A549 (cell line): ENCODE measurements at regions not wholly inside any gene's neighbourhood (a gene's known extent, or its start where the extent isn't known, plus 50 kb on each side); places are given as distances from the start of the nearest gene placed in this dataset.

Experiments used
- ATAC-seq, 2 experiments: fragments of 200-7000 bp in 1 of 2; fragments of >200 bp in 1 of 2; cut with Nextera tagmentation in 1 of 2; cut with Tn5 transposase in 1 of 2; 3 replicates each; pipeline versions ENCODE4 v1.8.0 to v1.9.1; 2018 to 2020; ENCODE audit warnings: mild to moderate bottlenecking in 1 of 2, moderate library complexity in 1 of 2
- CTCF ChIA-PET: fragments of 300-600 bp; sonication (Branson Sonifier 250); formaldehyde crosslinking; extraction: SDS; loops from one replicate; lab custom pipeline; 2021; ENCODE audit warnings: antibody characterized with exemption, inconsistent platforms; lab: Yijun Ruan, JAX
- POLR2A ChIA-PET: fragments of 350-600 bp; formaldehyde crosslinking; extraction: SDS; loops from one replicate; lab custom pipeline; 2021; ENCODE audit warnings: antibody characterized with exemption, inconsistent platforms; lab: Yijun Ruan, JAX
- DNase-seq, 2 experiments: peaks; one replicate each; pipeline versions ENCODE4 v3.0.0 to v3.0.0-alpha.2; 2011 to 2016; ENCODE audit warnings: low read depth in 1 of 2, low spot score in 1 of 2
- FAIRE-seq: peaks from 2 replicates; lab custom pipeline; 2011; peaks lifted over from hg19 to GRCh38; lab: Jason Lieb, UNC
- H3K27ac ChIP-seq, 2 experiments: fragments of >200 bp; sonication (Bioruptor Twin); formaldehyde crosslinking; 3 replicates each; pipeline ENCODE4 v1.5.1; 2016 to 2017
- H3K4me1 ChIP-seq: fragments of >200 bp; sonication (Bioruptor Twin); formaldehyde crosslinking; 3 replicates; pipeline ENCODE4 v1.6.1; 2016
- H3K4me2 ChIP-seq: fragments of >200 bp; sonication (Bioruptor Twin); formaldehyde crosslinking; 3 replicates; pipeline ENCODE4 v1.6.1; 2016
- H3K4me3 ChIP-seq: fragments of >200 bp; sonication (Bioruptor Twin); formaldehyde crosslinking; 3 replicates; pipeline ENCODE4 v1.5.1; 2016
- H3K9me3 ChIP-seq: fragments of >200 bp; sonication (Bioruptor Twin); formaldehyde crosslinking; 3 replicates; pipeline ENCODE4 v1.6.1; 2016
- BCL3 ChIP-seq: fragments of >200 bp; sonication (Bioruptor Twin); formaldehyde crosslinking; IDR thresholded peaks from 3 replicates; pipeline ENCODE4 v1.6.1; 2016
- BHLHE40 ChIP-seq: IDR thresholded peaks from 2 replicates; pipeline ENCODE4 v1.6.1; 2012; ENCODE audit warnings: low read depth, low read length, inconsistent platforms
- CBX2 ChIP-seq: fragments of 200-600 bp; sonication (generic); IDR thresholded peaks from 2 replicates; pipeline ENCODE4 v1.6.1; 2016; ENCODE audit warnings: low read depth, mild to moderate bottlenecking, borderline replicate concordance
- CEBPB ChIP-seq, 2 experiments: fragments of >200 bp in 1 of 2; sonication (Bioruptor Twin) in 1 of 2; formaldehyde crosslinking in 1 of 2; IDR thresholded peaks; 2 replicates each; pipeline ENCODE4 v1.6.1; 2012 to 2016
- CHD2 ChIP-seq: fragments of 150-350 bp; IDR thresholded peaks from 2 replicates; pipeline ENCODE4 v1.6.1; 2014; ENCODE audit warnings: low read length; ENCODE audit not compliant: partially characterized antibody
- CHD4 ChIP-seq: fragments of 200-600 bp; sonication (generic); IDR thresholded peaks from 2 replicates; pipeline ENCODE4 v1.6.1; 2016; ENCODE audit warnings: antibody characterized with exemption, mild to moderate bottlenecking, borderline replicate concordance
- E2F6 ChIP-seq: IDR thresholded peaks from 2 replicates; pipeline ENCODE4 v1.6.1; 2012; ENCODE audit warnings: low read depth, borderline replicate concordance
- EHF ChIP-seq: fragments of 250-450 bp; sonication (Bioruptor Pico); IDR thresholded peaks from 2 replicates; pipeline ENCODE4 v1.5.0; 2020; ENCODE audit warnings: mild to moderate bottlenecking
- EP300 ChIP-seq, 2 experiments: fragments of >200 bp; sonication (Bioruptor Twin); formaldehyde crosslinking; IDR thresholded peaks; 2 replicates in 1 of 2; 3 replicates in 1 of 2; pipeline ENCODE4 v1.6.1; 2016 to 2017
- ESRRA ChIP-seq: fragments of 150-350 bp; IDR thresholded peaks from 2 replicates; pipeline ENCODE4 v1.6.1; 2014; ENCODE audit warnings: mild to moderate bottlenecking, low read length, borderline replicate concordance
- FOSB ChIP-seq: fragments of 250-450 bp; sonication (Bioruptor Pico); IDR thresholded peaks from 2 replicates; pipeline ENCODE4 v1.5.0; 2020; ENCODE audit warnings: mild to moderate bottlenecking, moderate library complexity
- FOXS1 ChIP-seq: fragments of 250-450 bp; sonication (Bioruptor Pico); IDR thresholded peaks from 2 replicates; pipeline ENCODE4 v1.5.0; 2020; ENCODE audit warnings: mild to moderate bottlenecking, moderate library complexity
- HDAC2 ChIP-seq: fragments of 200-600 bp; sonication (generic); IDR thresholded peaks from 2 replicates; pipeline ENCODE4 v1.6.1; 2016
- HMGXB4 ChIP-seq: fragments of 250-450 bp; sonication (Bioruptor Pico); IDR thresholded peaks from 2 replicates; pipeline ENCODE4 v1.5.0; 2021; ENCODE audit warnings: mild to moderate bottlenecking, moderate library complexity, borderline replicate concordance
- HOXA7 ChIP-seq: fragments of 250-450 bp; sonication (Bioruptor Pico); IDR thresholded peaks from 2 replicates; pipeline ENCODE4 v1.5.0; 2020; ENCODE audit warnings: mild to moderate bottlenecking, moderate library complexity
- HOXB5 ChIP-seq: fragments of 250-450 bp; sonication (Bioruptor Pico); IDR thresholded peaks from 2 replicates; pipeline ENCODE4 v1.5.0; 2020; ENCODE audit warnings: mild to moderate bottlenecking, moderate library complexity
- JUN ChIP-seq, 2 experiments: fragments of >200 bp; sonication (Bioruptor Twin); formaldehyde crosslinking; IDR thresholded peaks; 2 replicates in 1 of 2; 3 replicates in 1 of 2; pipeline ENCODE4 v1.6.1; 2016 to 2017
- JUNB ChIP-seq: fragments of >200 bp; sonication (Bioruptor Twin); formaldehyde crosslinking; IDR thresholded peaks from 2 replicates; pipeline ENCODE4 v1.6.1; 2016
- KDM5A ChIP-seq: fragments of 200-600 bp; sonication (generic); IDR thresholded peaks from 2 replicates; pipeline ENCODE4 v1.6.1; 2016; ENCODE audit warnings: antibody characterized with exemption, mild to moderate bottlenecking
- MAX ChIP-seq: IDR thresholded peaks from 2 replicates; pipeline ENCODE4 v1.6.1; 2012
- MAZ ChIP-seq: fragments of 150-350 bp; IDR thresholded peaks from 2 replicates; pipeline ENCODE4 v1.6.1; 2014; ENCODE audit warnings: antibody characterized with exemption, low read depth, low read length, borderline replicate concordance
- NR3C1 ChIP-seq: fragments of >200 bp; sonication (Bioruptor Twin); formaldehyde crosslinking; IDR thresholded peaks from 3 replicates; pipeline ENCODE4 v1.6.1; 2017
- PHF8 ChIP-seq: fragments of 200-600 bp; sonication (generic); IDR thresholded peaks from 2 replicates; pipeline ENCODE4 v1.6.1; 2016; ENCODE audit warnings: low read depth, mild to moderate bottlenecking, antibody characterized with exemption, moderate library complexity, borderline replicate concordance
- RNF2 ChIP-seq: fragments of 200-600 bp; sonication (generic); IDR thresholded peaks from 2 replicates; pipeline ENCODE4 v1.6.1; 2016; ENCODE audit warnings: low read depth, mild to moderate bottlenecking, antibody characterized with exemption, moderate library complexity, borderline replicate concordance
- SREBF2 ChIP-seq: fragments of 450-650 bp; IDR thresholded peaks from 2 replicates; pipeline ENCODE4 v1.6.1; 2014; ENCODE audit warnings: mild to moderate bottlenecking, moderate library complexity
- TFCP2L1 ChIP-seq: fragments of 250-450 bp; sonication (Bioruptor Pico); IDR thresholded peaks from 2 replicates; pipeline ENCODE4 v1.5.0; 2021; ENCODE audit warnings: mild to moderate bottlenecking
- TP53 ChIP-seq: fragments of 250-450 bp; sonication (Bioruptor Pico); IDR thresholded peaks from 2 replicates; pipeline ENCODE4 v1.5.0; 2021; ENCODE audit warnings: mild to moderate bottlenecking, moderate library complexity
- ZC3H11A ChIP-seq: fragments of 450-650 bp; IDR thresholded peaks from 2 replicates; pipeline ENCODE4 v1.6.1; 2014; ENCODE audit warnings: antibody characterized with exemption, mild to moderate bottlenecking
- ZFP36 ChIP-seq: fragments of 450-650 bp; IDR thresholded peaks from 2 replicates; pipeline ENCODE4 v1.6.1; 2014; ENCODE audit warnings: borderline replicate concordance; ENCODE audit not compliant: partially characterized antibody
- WGBS: methylation state at CpG from one replicate; pipeline ENCODE4 v1.1.6; 2017; ENCODE audit errors: missing lambda C conversion rate; 5-methylcytosine and 5-hydroxymethylcytosine counted together

GRCh38 chr3:27644941-27645340, 77.2 kb downstream of the EOMES start:
- peaks cover 40% of the 10 kb centered on the region for H3K4me1 ChIP-seq
- no peak overlapping the region for H3K4me3 ChIP-seq
- WGBS, result 92% methylated on average over 4 of the region's 4 CpGs
- POLR2A ChIA-PET, result no interaction called here
- no peak overlapping the region for H3K4me2 ChIP-seq
- no peak for ATAC-seq
- no peak for TF ChIP-seq E2F6
- no peak for TF ChIP-seq ZFP36
- TF ChIP-seq FOSB (CRISPR knock-in tag), result no peak
- TF ChIP-seq HOXB5 (CRISPR knock-in tag), result no peak
- no peak for TF ChIP-seq TFCP2L1 (CRISPR knock-in tag)
- no peak for TF ChIP-seq MAZ
- TF ChIP-seq ESRRA, result no peak
- TF ChIP-seq HDAC2, result no peak
- TF ChIP-seq PHF8, result no peak
- TF ChIP-seq CHD4, result no peak
- no peak for TF ChIP-seq HOXA7 (CRISPR knock-in tag)
- TF ChIP-seq CHD2, result no peak
- TF ChIP-seq CBX2, result no peak
- no peak for TF ChIP-seq EHF (CRISPR knock-in tag)
- TF ChIP-seq HMGXB4 (CRISPR knock-in tag), result no peak
- TF ChIP-seq TP53 (CRISPR knock-in tag), result no peak
- no peak for TF ChIP-seq MAX
- TF ChIP-seq NR3C1, result no peak
- TF ChIP-seq FOXS1 (CRISPR knock-in tag), result no peak
- TF ChIP-seq, all 56 proteins: peak for 0
- no peaks in the 10 kb centered on the region for H3K9me3 ChIP-seq
- FAIRE-seq, result no peak
- CTCF ChIA-PET, result interaction anchor here (0.6 to 1.0 kb wide), 2 partner anchors 13 to 36 kb away, joined by 3 read pairs; no protein-coding TSS in a partner anchor
- no peak for DNase-seq
- no peak overlapping the region for H3K27ac ChIP-seq

- ATAC-seq (no peak), DNase-seq (no peak), FAIRE-seq (no peak)
- Histone ChIP-seq H3K4me2 (peak overlapping the region; percentile 35; the same call in 2 of the 3 replicates), H3K9me3 (no peaks in the 10 kb centered on the region), H3K4me3 (no peak overlapping the region), H3K4me1 (peaks cover 29% of the 10 kb centered on the region), H3K27ac (peak overlapping the region in 1 of 2 experiments; percentile 36; a peak in 3 of 6 replicates)
- 64% methylated on average over 3 of the region's 3 CpGs for WGBS
- ChIA-PET CTCF (interaction anchor here (1.2 to 1.4 kb wide), 3 partner anchors 10 to 15 kb away, joined by 3 to 4 read pairs (median 3); no protein-coding TSS in a partner anchor), POLR2A (no interaction called here)
- TF ChIP-seq RNF2 (no peak), KDM5A (no peak), EP300 (IDR thresholded peaks at IDR 0.05) (no peak), ZC3H11A (no peak), JUN (IDR thresholded peaks at IDR 0.05) (no peak), JUNB (no peak), BHLHE40 (no peak), CHD2 (no peak), HOXA7 (CRISPR knock-in tag) (no peak), CEBPB (IDR thresholded peaks at IDR 0.05) (no peak), MAX (no peak), BCL3 (no peak), SREBF2 (no peak)
Measured at GRCh38 chr3:27643355-27643754, 78.8 kb downstream of the EOMES start.
